Skeletal muscle satellite cell (primary cell): ENCODE measurements at regions not wholly inside any gene's neighbourhood (a gene's known extent, or its start where the extent isn't known, plus 50 kb on each side); places are given as distances from the start of the nearest gene placed in this dataset.

Experiments
- H3K27me3 ChIP-seq: 2 replicates; pipeline ENCODE4 v1.7.0; 2013; ENCODE audit warnings: low read length; ENCODE audit not compliant: control insufficient read depth, insufficient read depth
- H3K36me3 ChIP-seq: 2 replicates; pipeline ENCODE4 v1.7.0; 2013; ENCODE audit warnings: mild to moderate bottlenecking, control low read depth, low read length; ENCODE audit not compliant: insufficient read depth
- H3K4me1 ChIP-seq: 2 replicates; pipeline ENCODE4 v1.7.0; 2013; ENCODE audit warnings: low read length; ENCODE audit not compliant: control insufficient read depth, insufficient read depth
- H3K4me2 ChIP-seq: 2 replicates; pipeline ENCODE4 v1.7.0; 2013; ENCODE audit warnings: mild to moderate bottlenecking, low read length
- H3K4me3 ChIP-seq: 2 replicates; pipeline ENCODE4 v1.7.0; 2013; ENCODE audit warnings: low read length
- H3K9ac ChIP-seq: 2 replicates; pipeline ENCODE4 v1.7.0; 2013; ENCODE audit warnings: mild to moderate bottlenecking, low read depth, low read length, moderate library complexity
- H3K9me3 ChIP-seq: replicated peaks from 2 replicates; pipeline ENCODE4 v1.7.0; 2013; ENCODE audit warnings: mild to moderate bottlenecking, control low read depth, low read length

GRCh38 chr5:125004009-125004408 lies 257.6 kb upstream of the ZNF608 start:
- Histone ChIP-seq H3K4me1 (no peaks in the 10 kb centered on the region), H3K9ac (no peak overlapping the region), H3K4me3 (no peak overlapping the region), H3K9me3 (no peaks in the 10 kb centered on the region), H3K27me3 (no peaks in the 10 kb centered on the region), H3K4me2 (no peak overlapping the region), H3K36me3 (no peaks in the 10 kb centered on the region)

GRCh38 chr5:125005266-125005665 lies 258.8 kb upstream of the ZNF608 start:
- H3K36me3 ChIP-seq, result no peaks in the 10 kb centered on the region
- no peak overlapping the region for H3K9ac ChIP-seq
- no peaks in the 10 kb centered on the region for H3K27me3 ChIP-seq
- H3K9me3 ChIP-seq, result no peaks in the 10 kb centered on the region
- no peak overlapping the region for H3K4me2 ChIP-seq
- no peaks in the 10 kb centered on the region for H3K4me1 ChIP-seq
- no peak overlapping the region for H3K4me3 ChIP-seq

- no peak overlapping the region for H3K9ac ChIP-seq
- no peaks in the 10 kb centered on the region for H3K36me3 ChIP-seq
- H3K4me3 ChIP-seq, result no peak overlapping the region
- H3K4me2 ChIP-seq, result no peak overlapping the region
- H3K27me3 ChIP-seq, result no peaks in the 10 kb centered on the region
- no peaks in the 10 kb centered on the region for H3K9me3 ChIP-seq
- peaks cover 4% of the 10 kb centered on the region for H3K4me1 ChIP-seq
Measured at GRCh38 chr5:125006011-125006685, 259.7 kb upstream of the ZNF608 start.

GRCh38 chr5:125010356-125010755 lies 263.9 kb upstream of the ZNF608 start:
- H3K4me1 ChIP-seq, result peaks cover 5% of the 10 kb centered on the region
- H3K4me2 ChIP-seq, result peak overlapping the region; percentile 17
- no peaks in the 10 kb centered on the region for H3K9me3 ChIP-seq
- H3K27me3 ChIP-seq, result no peaks in the 10 kb centered on the region
- H3K4me3 ChIP-seq, result no peak overlapping the region
- no peak overlapping the region for H3K9ac ChIP-seq
- no peaks in the 10 kb centered on the region for H3K36me3 ChIP-seq

GRCh38 chr5:125011014-125011413 lies 264.6 kb upstream of the ZNF608 start:
- peaks cover 5% of the 10 kb centered on the region for H3K4me1 ChIP-seq
- no peaks in the 10 kb centered on the region for H3K27me3 ChIP-seq
- H3K9ac ChIP-seq, result no peak overlapping the region
- H3K36me3 ChIP-seq, result no peaks in the 10 kb centered on the region
- H3K9me3 ChIP-seq, result no peaks in the 10 kb centered on the region
- peak overlapping the region; percentile 35 for H3K4me2 ChIP-seq
- H3K4me3 ChIP-seq, result no peak overlapping the region

- no peaks in the 10 kb centered on the region for H3K36me3 ChIP-seq
- H3K4me1 ChIP-seq, result peaks cover 5% of the 10 kb centered on the region
- no peak overlapping the region for H3K9ac ChIP-seq
- H3K4me3 ChIP-seq, result no peak overlapping the region
- H3K4me2 ChIP-seq, result peak overlapping the region; percentile 35
- H3K27me3 ChIP-seq, result no peaks in the 10 kb centered on the region
- no peaks in the 10 kb centered on the region for H3K9me3 ChIP-seq
Measured at GRCh38 chr5:125011419-125011818, 265.0 kb upstream of the ZNF608 start.

GRCh38 chr5:125011947-125012346 lies 265.5 kb upstream of the ZNF608 start:
- Histone ChIP-seq H3K4me1 (peaks cover 5% of the 10 kb centered on the region), H3K36me3 (no peaks in the 10 kb centered on the region), H3K9me3 (no peaks in the 10 kb centered on the region), H3K27me3 (no peaks in the 10 kb centered on the region), H3K9ac (no peak overlapping the region), H3K4me3 (no peak overlapping the region), H3K4me2 (no peak overlapping the region)

- Histone ChIP-seq H3K4me1 (peaks cover 5% of the 10 kb centered on the region), H3K9me3 (no peaks in the 10 kb centered on the region), H3K4me3 (no peak overlapping the region), H3K4me2 (no peak overlapping the region), H3K27me3 (no peaks in the 10 kb centered on the region), H3K9ac (no peak overlapping the region), H3K36me3 (no peaks in the 10 kb centered on the region)
Measured at GRCh38 chr5:125012727-125013451, 266.4 kb upstream of the ZNF608 start.

GRCh38 chr5:125014202-125014601 lies 267.8 kb upstream of the ZNF608 start:
- peaks cover 5% of the 10 kb centered on the region for H3K4me1 ChIP-seq
- H3K9ac ChIP-seq, result no peak overlapping the region
- no peaks in the 10 kb centered on the region for H3K27me3 ChIP-seq
- H3K4me2 ChIP-seq, result no peak overlapping the region
- H3K36me3 ChIP-seq, result no peaks in the 10 kb centered on the region
- no peak overlapping the region for H3K4me3 ChIP-seq
- H3K9me3 ChIP-seq, result no peaks in the 10 kb centered on the region

GRCh38 chr5:125017796-125018195 lies 271.4 kb upstream of the ZNF608 start:
- no peak overlapping the region for H3K4me3 ChIP-seq
- H3K4me2 ChIP-seq, result no peak overlapping the region
- no peak overlapping the region for H3K9ac ChIP-seq
- no peaks in the 10 kb centered on the region for H3K9me3 ChIP-seq
- no peaks in the 10 kb centered on the region for H3K36me3 ChIP-seq
- no peaks in the 10 kb centered on the region for H3K27me3 ChIP-seq
- H3K4me1 ChIP-seq, result no peaks in the 10 kb centered on the region

GRCh38 chr5:125023673-125024072 lies 277.2 kb upstream of the ZNF608 start:
- Histone ChIP-seq H3K27me3 (no peaks in the 10 kb centered on the region), H3K9ac (no peak overlapping the region), H3K9me3 (no peaks in the 10 kb centered on the region), H3K4me1 (no peaks in the 10 kb centered on the region), H3K4me3 (no peak overlapping the region), H3K4me2 (no peak overlapping the region), H3K36me3 (no peaks in the 10 kb centered on the region)
